ENCODE measurements at regions not wholly inside any gene's neighbourhood (a gene's known extent, or its start where the extent isn't known, plus 50 kb on each side); places are given as distances from the start of the nearest gene placed in this dataset.
"Not testable (repeated sequence)": the region's sequence is repeated elsewhere in the genome, so short reads cannot be mapped to it uniquely, and the experiment has no call there.

GRCh38 chr3:95172164-95172943 lies 1109.5 kb downstream of the NSUN3 start:
- DNase-seq (ENCODE audit: low read depth), result no peak

- DNase-seq (ENCODE audit: low read depth), result no peak
These were observed 1114.2 kb downstream of the NSUN3 start for GRCh38 chr3:95177096-95177495.

DNA sequence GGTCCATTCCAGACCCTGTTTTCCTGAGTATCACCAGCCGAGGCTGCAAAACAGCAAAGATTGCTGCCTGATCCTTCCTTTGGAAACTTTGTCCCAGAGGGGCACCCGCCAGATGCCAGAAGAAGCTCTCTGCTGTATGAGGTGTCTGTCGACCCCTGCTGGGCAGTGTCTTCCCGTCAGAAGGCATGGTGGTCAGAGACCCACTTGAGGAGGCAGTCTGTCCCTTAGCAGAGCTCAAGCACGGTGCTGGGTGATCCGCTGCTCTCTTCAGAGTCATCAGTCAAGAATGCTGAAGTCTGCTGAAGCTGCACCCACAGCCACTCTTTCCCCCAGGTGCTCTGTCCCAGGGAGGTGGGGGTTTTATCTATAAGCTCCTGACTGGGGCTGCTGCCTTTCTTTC lies 1121.2 kb downstream of the NSUN3 start:
- no peak for DNase-seq (ENCODE audit: low read depth)

GRCh38 chr3:95189348-95189747 lies 1126.5 kb downstream of the NSUN3 start:
- no peak for DNase-seq (ENCODE audit: low read depth)

GRCh38 chr3:95197661-95198060 lies 1134.8 kb downstream of the NSUN3 start:
- no peak for DNase-seq (ENCODE audit: low read depth)

- DNase-seq (ENCODE audit: low read depth), result no peak
These were observed 1137.5 kb downstream of the NSUN3 start for GRCh38 chr3:95200384-95200783.

GRCh38 chr3:95210878-95211277 lies 1148.0 kb downstream of the NSUN3 start:
- no peak for DNase-seq (ENCODE audit: low read depth)

DNA sequence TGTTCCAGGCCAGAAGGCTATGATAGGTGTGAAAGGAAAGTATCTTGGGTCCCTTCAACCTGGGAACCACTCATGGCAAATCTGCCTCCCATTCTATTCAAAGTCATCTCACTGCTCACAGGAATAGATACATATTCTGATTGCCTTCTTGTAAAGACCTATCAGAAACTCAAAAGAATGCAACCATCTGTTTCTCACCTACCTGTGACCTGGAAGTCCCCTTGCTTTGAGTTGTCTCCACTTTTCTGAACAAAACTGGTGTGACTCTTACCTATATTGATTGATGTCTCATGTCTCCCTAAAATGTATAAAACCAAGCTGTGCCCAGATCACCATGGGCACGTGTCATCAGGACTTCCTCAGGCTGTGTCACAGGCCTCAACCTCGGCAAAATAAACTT lies 1149.3 kb downstream of the NSUN3 start:
- DNase-seq (ENCODE audit: low read depth), result no peak

DNA sequence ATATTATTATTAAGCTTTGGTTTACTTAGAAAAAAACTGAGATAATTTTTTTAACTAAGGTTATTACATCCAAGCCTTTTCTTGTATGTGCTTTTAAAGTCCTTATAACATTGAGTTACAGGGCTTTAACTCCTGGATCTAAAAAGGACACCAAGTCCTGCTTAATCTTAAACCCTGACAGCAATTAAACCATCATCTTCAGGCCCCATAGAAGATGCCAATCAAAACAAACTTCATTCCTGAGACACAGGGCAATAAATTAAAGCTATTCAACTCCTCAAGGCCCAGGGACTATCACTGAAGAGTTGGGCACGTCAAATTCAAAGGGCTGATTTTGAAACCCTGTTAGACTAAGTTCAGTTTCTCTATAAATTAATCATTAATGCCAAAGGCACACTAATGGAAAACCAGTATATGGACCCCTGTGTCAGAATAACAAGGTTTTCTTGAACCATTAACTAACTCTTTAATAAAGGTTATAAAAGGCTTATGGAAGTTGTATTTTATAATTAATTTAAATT lies 1152.6 kb downstream of the NSUN3 start:
- no peak for DNase-seq (ENCODE audit: low read depth)

- no peak for DNase-seq (ENCODE audit: low read depth)
These were observed 1154.8 kb downstream of the NSUN3 start for GRCh38 chr3:95217661-95218060.

DNA sequence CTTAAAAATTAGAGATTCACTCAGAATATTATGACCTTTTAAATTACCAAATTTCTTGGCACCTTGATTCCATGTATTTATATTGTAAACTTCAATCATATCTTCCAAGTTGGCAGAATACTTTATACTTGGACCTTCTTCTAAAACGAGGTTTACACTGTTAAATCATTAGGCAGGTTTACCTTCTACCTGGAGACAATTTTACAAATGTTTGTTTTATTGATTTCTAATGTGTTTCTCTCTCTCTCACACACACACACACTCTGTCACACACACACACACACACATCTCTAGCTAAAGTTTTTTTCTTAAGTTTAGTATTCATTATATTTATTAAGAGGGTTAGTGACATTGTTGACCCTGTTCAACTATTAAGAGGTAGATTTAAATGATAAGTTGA lies 1155.6 kb downstream of the NSUN3 start:
- no peak for DNase-seq (ENCODE audit: low read depth)

DNA sequence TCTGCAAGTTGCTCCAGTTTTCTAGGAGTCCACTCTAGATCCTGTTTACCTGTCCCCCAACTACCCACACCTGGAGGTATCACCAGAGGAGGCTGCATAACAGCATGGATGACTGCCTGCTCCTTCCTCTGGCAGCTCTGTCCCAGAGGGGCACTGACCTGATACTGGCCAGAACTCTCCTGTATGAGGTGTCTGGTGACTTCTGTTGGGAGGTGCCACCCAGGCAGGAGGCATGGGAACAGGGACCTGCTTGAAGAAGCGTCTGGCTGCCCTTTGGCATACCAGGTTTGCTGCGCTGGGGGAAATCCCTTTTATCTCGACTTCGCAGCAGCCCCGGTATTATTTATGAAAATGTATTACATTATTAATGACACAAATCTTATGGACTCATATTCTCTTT lies 1163.6 kb downstream of the NSUN3 start:
- DNase-seq (ENCODE audit: low read depth), result no peak

DNA sequence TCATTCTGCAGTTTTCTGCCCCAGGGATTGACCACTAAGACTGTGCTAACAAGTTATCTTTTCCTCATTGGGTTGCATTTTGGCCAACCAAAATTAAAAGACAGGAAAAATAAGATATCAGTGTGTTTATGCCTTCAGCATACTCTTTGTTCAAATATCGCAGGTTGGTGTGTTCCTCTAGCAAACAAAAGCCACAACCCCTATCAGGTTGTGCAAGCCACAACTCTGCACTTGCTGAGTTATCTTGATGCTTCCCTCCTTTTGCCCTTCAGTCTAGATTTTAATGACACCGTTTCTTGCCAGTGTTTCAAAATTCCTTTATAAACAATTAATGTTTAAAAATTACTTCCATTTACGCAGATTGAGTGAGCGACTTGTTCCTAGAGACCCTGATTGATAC lies 1164.2 kb downstream of the NSUN3 start:
- no peak for DNase-seq (ENCODE audit: low read depth)

DNA sequence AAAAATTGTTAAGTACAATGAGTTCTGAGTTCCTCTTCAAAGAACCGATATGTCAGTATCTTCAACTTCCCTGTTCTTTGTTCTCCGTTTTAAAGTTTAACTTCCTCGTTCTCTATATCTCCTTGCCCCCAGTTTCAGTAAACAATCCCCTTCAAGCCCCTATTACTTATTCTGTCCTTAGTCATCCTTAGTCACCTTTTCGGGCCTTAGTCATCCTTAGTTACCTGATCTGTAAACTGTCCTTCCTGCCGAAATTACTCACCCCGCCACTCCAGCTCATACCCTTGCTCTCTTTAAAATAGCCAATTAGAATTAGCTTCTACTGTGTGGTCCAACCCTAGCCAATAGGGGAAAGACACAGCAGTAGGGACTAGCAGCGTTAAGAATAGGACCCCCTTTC lies 1165.6 kb downstream of the NSUN3 start:
- DNase-seq (ENCODE audit: low read depth), result no peak

GRCh38 chr3:95235916-95236315 lies 1173.1 kb downstream of the NSUN3 start:
- DNase-seq (ENCODE audit: low read depth), result no peak

DNA sequence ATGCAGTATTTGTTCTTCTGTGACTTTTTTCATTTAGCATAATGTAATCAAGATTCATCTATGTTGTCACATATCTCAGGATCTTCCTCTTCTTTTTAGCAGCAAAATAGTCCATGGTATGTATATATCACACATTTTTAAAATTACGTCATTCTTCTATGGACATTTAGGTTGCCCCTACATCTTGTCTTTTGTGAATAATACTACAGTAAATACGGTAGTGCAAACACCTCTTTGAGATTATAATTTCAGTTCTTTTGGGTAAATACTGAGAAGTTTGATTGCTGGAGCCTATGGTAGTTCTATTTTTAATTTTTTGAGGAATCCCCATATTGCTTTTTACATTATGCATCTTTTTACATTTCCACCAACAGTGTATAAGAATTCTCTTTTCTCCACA lies 1174.9 kb downstream of the NSUN3 start:
- no peak for DNase-seq (ENCODE audit: low read depth)

GRCh38 chr3:95240395-95240794 lies 1177.5 kb downstream of the NSUN3 start:
- no peak for DNase-seq (ENCODE audit: low read depth)

GRCh38 chr3:95241256-95241655 lies 1178.4 kb downstream of the NSUN3 start:
- not testable (repeated sequence) for DNase-seq (ENCODE audit: low read depth)

GRCh38 chr3:95246413-95246812 lies 1183.6 kb downstream of the NSUN3 start:
- DNase-seq (ENCODE audit: low read depth), result no peak

DNA sequence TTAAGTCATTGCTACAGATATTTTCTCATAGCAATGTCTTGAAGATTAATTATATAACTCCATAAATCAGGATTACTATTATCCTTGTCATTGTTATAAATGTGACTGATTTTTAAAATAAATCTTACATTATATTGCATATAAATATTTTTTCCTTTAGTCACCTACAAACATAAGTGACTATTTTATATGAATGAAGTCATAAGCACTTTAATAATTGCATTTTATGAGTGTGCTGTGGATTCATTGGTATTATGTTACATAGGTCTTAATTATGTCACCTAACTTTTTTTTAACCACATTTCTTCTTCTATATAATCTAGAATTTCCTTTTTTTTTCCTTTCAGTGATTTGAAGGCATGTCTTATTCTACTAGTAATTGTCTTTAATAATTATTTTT lies 1191.2 kb downstream of the NSUN3 start:
- DNase-seq (ENCODE audit: low read depth), result no peak

DNA sequence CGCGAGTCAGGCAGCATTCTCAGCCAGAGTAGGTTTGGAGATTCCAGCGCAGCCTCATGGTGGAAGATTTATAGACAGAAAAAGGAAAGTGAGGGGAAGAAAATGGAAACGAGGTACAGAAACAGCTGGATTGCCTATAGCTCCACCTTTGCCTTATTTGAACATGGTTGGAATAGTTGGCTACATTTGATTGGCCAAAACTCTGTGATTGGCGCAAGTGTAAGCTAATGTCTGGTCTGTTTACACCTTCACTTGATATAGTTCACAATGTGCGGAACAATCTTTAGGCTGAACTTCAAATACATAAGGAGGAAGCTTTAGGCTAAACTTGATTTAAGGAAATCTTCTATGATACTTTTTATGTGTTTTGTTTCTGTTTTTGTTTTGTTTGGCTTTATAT lies 1191.9 kb downstream of the NSUN3 start:
- DNase-seq (ENCODE audit: low read depth), result no peak

- no peak for DNase-seq (ENCODE audit: low read depth)
These were observed 1202.3 kb downstream of the NSUN3 start for GRCh38 chr3:95265129-95265528.

- DNase-seq (ENCODE audit: low read depth), result no peak
These were observed 1208.5 kb downstream of the NSUN3 start for GRCh38 chr3:95271395-95271794.

DNA sequence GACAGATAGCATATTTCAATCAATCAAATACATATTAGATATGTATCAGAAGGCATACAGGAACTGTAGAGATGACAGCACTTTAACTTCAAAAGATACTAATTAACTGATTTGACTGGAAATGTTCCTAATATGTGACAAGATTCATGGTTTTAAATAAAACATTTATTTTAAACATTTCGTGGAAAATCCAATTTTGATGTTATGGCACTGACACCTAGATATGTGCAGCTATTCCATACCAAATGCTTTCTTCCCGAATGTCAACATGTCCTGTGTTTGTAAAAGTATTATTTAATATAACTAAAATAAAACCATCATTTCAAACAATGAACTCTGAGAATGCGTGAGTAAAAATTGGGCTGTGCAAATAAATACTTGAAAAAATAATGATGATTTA lies 1209.3 kb downstream of the NSUN3 start:
- DNase-seq (ENCODE audit: low read depth), result no peak

Measured in stimulated activated CD8-positive, alpha-beta memory T cell treated with anti-CD3 and anti-CD28 coated beads, Interleukin-7, amount 100 ng/mL, for 24 hours (primary cell).